Hepatocyte (in vitro differentiated cells): ENCODE measurements at regions not wholly inside any gene's neighbourhood (a gene's known extent, or its start where the extent isn't known, plus 50 kb on each side); places are given as distances from the start of the nearest gene placed in this dataset.

Experiments used
- DNase-seq: peaks from one replicate; pipeline ENCODE4 v3.0.0-alpha.2; 2016; ENCODE audit warnings: low spot score
- H2AFZ ChIP-seq: fragments of 200-600 bp; sonication (generic); 2 replicates; pipeline ENCODE4 v1.6.0; 2016; ENCODE audit warnings: antibody characterized with exemption, mild to moderate bottlenecking
- H3K27ac ChIP-seq: fragments of 200-600 bp; sonication (generic); 2 replicates; pipeline ENCODE4 v1.5.1; 2016; ENCODE audit warnings: mild to moderate bottlenecking
- H3K27me3 ChIP-seq: fragments of 200-600 bp; sonication (generic); 2 replicates; pipeline ENCODE4 v1.6.1; 2016
- H3K36me3 ChIP-seq: fragments of 200-600 bp; sonication (generic); replicated peaks from 2 replicates; pipeline ENCODE4 v1.5.1; 2016; ENCODE audit warnings: low read depth; ENCODE audit not compliant: insufficient read depth
- H3K4me1 ChIP-seq: fragments of 200-600 bp; sonication (generic); 2 replicates; pipeline ENCODE4 v1.5.1; 2016; ENCODE audit warnings: mild to moderate bottlenecking, moderate library complexity; ENCODE audit not compliant: insufficient read depth
- H3K4me2 ChIP-seq: fragments of 200-600 bp; sonication (generic); 2 replicates; pipeline ENCODE4 v1.6.0; 2016
- H3K4me3 ChIP-seq: fragments of 200-600 bp; sonication (generic); 2 replicates; pipeline ENCODE4 v1.5.1; 2016; ENCODE audit warnings: mild to moderate bottlenecking
- H3K79me2 ChIP-seq: fragments of 200-600 bp; sonication (generic); 2 replicates; pipeline ENCODE4 v1.6.0; 2017; ENCODE audit warnings: mild to moderate bottlenecking
- H3K9me2 ChIP-seq: fragments of 200-600 bp; sonication (generic); replicated peaks from 2 replicates; pipeline ENCODE4 v1.6.0; 2017; ENCODE audit warnings: mild to moderate bottlenecking; ENCODE audit not compliant: insufficient read depth
- H3K9me3 ChIP-seq: fragments of 200-600 bp; sonication (generic); 2 replicates; pipeline ENCODE4 v1.5.1; 2016; ENCODE audit warnings: low read depth, mild to moderate bottlenecking
- H4K20me1 ChIP-seq: fragments of 200-600 bp; sonication (generic); 2 replicates; pipeline ENCODE4 v1.6.0; 2016; ENCODE audit warnings: mild to moderate bottlenecking; ENCODE audit not compliant: insufficient read depth, poor library complexity, severe bottlenecking
- CTCF ChIP-seq: fragments of 200-600 bp; sonication (generic); IDR thresholded peaks from 2 replicates; pipeline ENCODE4 v1.5.1; 2016; ENCODE audit warnings: antibody characterized with exemption, mild to moderate bottlenecking; ENCODE audit not compliant: poor library complexity
- EZH2 ChIP-seq: fragments of 200-600 bp; sonication (generic); IDR thresholded peaks from 2 replicates; pipeline ENCODE4 v1.6.1; 2016; ENCODE audit warnings: antibody characterized with exemption, mild to moderate bottlenecking, borderline replicate concordance
- EZH2phosphoT487 ChIP-seq: fragments of 200-600 bp; sonication (generic); IDR thresholded peaks from one replicate; pipeline ENCODE4 v1.6.1; 2018; ENCODE audit warnings: antibody characterized with exemption, mild to moderate bottlenecking, low read depth, moderate library complexity; ENCODE audit not compliant: unreplicated experiment, severe bottlenecking
- WGBS: methylation state at CpG from one replicate; pipeline ENCODE4 v1.1.6; 2016; ENCODE audit warnings: low lambda C conversion rate; ENCODE audit errors: missing lambda C conversion rate; 5-methylcytosine and 5-hydroxymethylcytosine counted together

GRCh38 chr17:11182430-11182829 is 58.6 kb upstream of the SHISA6 start:
- TF ChIP-seq EZH2phosphoT487 (no peak), CTCF (no peak)
- no peak overlapping the region for H3K27ac ChIP-seq
- 75% methylated on average over 3 of the region's 3 CpGs for WGBS
- no peaks in the 10 kb centered on the region for H3K79me2 ChIP-seq
- H3K9me3 ChIP-seq, result no peaks in the 10 kb centered on the region
- no peak overlapping the region for H2AFZ ChIP-seq
- H3K27me3 ChIP-seq, result peaks cover 8% of the 10 kb centered on the region
- H4K20me1 ChIP-seq, result no peaks in the 10 kb centered on the region
- DNase-seq, result no peak
- no peaks in the 10 kb centered on the region for H3K36me3 ChIP-seq
- no peak overlapping the region for H3K4me3 ChIP-seq
- no peaks in the 10 kb centered on the region for H3K4me1 ChIP-seq
- H3K4me2 ChIP-seq, result no peak overlapping the region
- no peaks in the 10 kb centered on the region for H3K9me2 ChIP-seq

GRCh38 chr17:11178581-11178980 is 62.4 kb upstream of the SHISA6 start:
- H2AFZ ChIP-seq, result no peak overlapping the region

GRCh38 chr17:11177340-11177739 is 63.7 kb upstream of the SHISA6 start:
- Histone ChIP-seq H2AFZ (no peak overlapping the region), H3K9me2 (no peaks in the 10 kb centered on the region), H3K27me3 (no peaks in the 10 kb centered on the region), H3K79me2 (no peaks in the 10 kb centered on the region), H3K4me1 (no peaks in the 10 kb centered on the region), H3K9me3 (no peaks in the 10 kb centered on the region), H3K4me2 (no peak overlapping the region), H4K20me1 (no peaks in the 10 kb centered on the region), H3K4me3 (no peak overlapping the region), H3K27ac (no peak overlapping the region), H3K36me3 (no peaks in the 10 kb centered on the region)
- TF ChIP-seq EZH2 (no peak), CTCF (no peak), EZH2phosphoT487 (no peak)
- no peak for DNase-seq
- WGBS, result 44% methylated on average over 1 of the region's 1 CpG

More at GRCh38 chr17:11178581-11178980, 62.4 kb upstream of the SHISA6 start:
- Histone ChIP-seq H3K27me3 (no peaks in the 10 kb centered on the region), H3K9me2 (no peaks in the 10 kb centered on the region), H3K27ac (no peak overlapping the region), H3K4me3 (no peak overlapping the region), H3K79me2 (no peaks in the 10 kb centered on the region), H4K20me1 (no peaks in the 10 kb centered on the region), H3K9me3 (no peaks in the 10 kb centered on the region), H3K36me3 (no peaks in the 10 kb centered on the region), H3K4me2 (no peak overlapping the region), H3K4me1 (no peaks in the 10 kb centered on the region)
- 15% methylated on average over 3 of the region's 3 CpGs for WGBS
- no peak for TF ChIP-seq CTCF
- no peak for TF ChIP-seq EZH2phosphoT487
- no peak for TF ChIP-seq EZH2
- no peak for DNase-seq

- H3K9me3 ChIP-seq, result no peaks in the 10 kb centered on the region
- H3K9me2 ChIP-seq, result no peaks in the 10 kb centered on the region
- no peaks in the 10 kb centered on the region for H4K20me1 ChIP-seq
- DNase-seq, result no peak
- 74% methylated on average over 7 of the region's 7 CpGs for WGBS
- H3K36me3 ChIP-seq, result no peaks in the 10 kb centered on the region
- H3K27ac ChIP-seq, result no peak overlapping the region
- H3K4me1 ChIP-seq, result no peaks in the 10 kb centered on the region
- no peaks in the 10 kb centered on the region for H3K27me3 ChIP-seq
- no peak overlapping the region for H2AFZ ChIP-seq
- H3K4me3 ChIP-seq, result no peak overlapping the region
- no peak overlapping the region for H3K4me2 ChIP-seq
- TF ChIP-seq EZH2phosphoT487 (no peak), EZH2 (no peak), CTCF (no peak)
- H3K79me2 ChIP-seq, result no peaks in the 10 kb centered on the region
Measured at GRCh38 chr17:11176549-11176948, 64.5 kb upstream of the SHISA6 start.
